GM23338 (cell line): ENCODE measurements at regions not wholly inside any gene's neighbourhood (a gene's known extent, or its start where the extent isn't known, plus 50 kb on each side); places are given as distances from the start of the nearest gene placed in this dataset.

Experiments used
- CREB1 ChIP-seq: fragments of 250-450 bp; sonication (Bioruptor Pico); IDR thresholded peaks from 2 replicates; pipeline ENCODE4 v1.5.0; 2020; ENCODE audit warnings: low read depth, mild to moderate bottlenecking, moderate library complexity
- ETS1 ChIP-seq: IDR thresholded peaks from 2 replicates; pipeline ENCODE4 v1.6.1; 2016; ENCODE audit warnings: antibody characterized with exemption
- JUNB ChIP-seq: IDR thresholded peaks from one replicate; pipeline ENCODE4 v1.6.1; 2016; ENCODE audit warnings: antibody characterized with exemption; ENCODE audit not compliant: unreplicated experiment
- POLR2AphosphoS5 ChIP-seq: IDR thresholded peaks from 2 replicates; pipeline ENCODE4 v1.6.1; 2016; ENCODE audit warnings: antibody characterized with exemption, low read depth
- REST ChIP-seq: IDR thresholded peaks from one replicate; pipeline ENCODE4 v1.6.1; 2018; ENCODE audit warnings: antibody characterized with exemption; ENCODE audit not compliant: unreplicated experiment
- STAT1 ChIP-seq: IDR thresholded peaks from one replicate; pipeline ENCODE4 v1.6.1; 2016; ENCODE audit warnings: antibody characterized with exemption; ENCODE audit not compliant: unreplicated experiment
- ZNF114 ChIP-seq: fragments of 250-450 bp; sonication (Bioruptor Pico); IDR thresholded peaks from 2 replicates; pipeline ENCODE4 v1.5.0; 2020; ENCODE audit warnings: mild to moderate bottlenecking, moderate library complexity
- ZNF331 ChIP-seq: fragments of 250-450 bp; sonication (Bioruptor Pico); IDR thresholded peaks from 2 replicates; pipeline ENCODE4 v1.5.0; 2020; ENCODE audit warnings: low read depth, mild to moderate bottlenecking, moderate library complexity
- ZNF462 ChIP-seq: fragments of 250-450 bp; sonication (Bioruptor Pico); IDR thresholded peaks from 2 replicates; pipeline ENCODE4 v1.5.0; 2020; ENCODE audit warnings: mild to moderate bottlenecking, moderate library complexity

- TF ChIP-seq ZNF462 (CRISPR knock-in tag) (no peak), ETS1 (no peak), ZNF331 (CRISPR knock-in tag) (no peak), CREB1 (CRISPR knock-in tag) (no peak), JUNB (no peak), ZNF114 (no peak), POLR2AphosphoS5 (no peak), STAT1 (no peak), REST (no peak)
Measured at GRCh38 chr15:69988541-69989225, 109.0 kb downstream of the TLE3 start (continued).
